ENCODE measurements at regions not wholly inside any gene's neighbourhood (a gene's known extent, or its start where the extent isn't known, plus 50 kb on each side); places are given as distances from the start of the nearest gene placed in this dataset.

- no peak for TF ChIP-seq CTCF (IDR thresholded peaks at IDR 0.05)
- TF ChIP-seq EP300 (IDR thresholded peaks at IDR 0.05; ENCODE audit: low read depth): no peak
- no peak for TF ChIP-seq POLR2AphosphoS5 (IDR thresholded peaks at IDR 0.05)
- TF ChIP-seq POLR2A (IDR thresholded peaks at IDR 0.05): no peak
- 87% methylated on average over 13 of the region's 14 CpGs; no CpG with 5 or more reads in 1 of the 2 donors for WGBS, 2 donors (ENCODE audit: low coverage in 1 of 2)
- no peak overlapping the region for H3K4me3 ChIP-seq
- no peak for DNase-seq
- H3K9me3 ChIP-seq: no peaks in the 10 kb centered on the region
- no peaks in the 10 kb centered on the region for H3K36me3 ChIP-seq
- H3K27me3 ChIP-seq: peaks cover 48% of the 10 kb centered on the region
- peaks cover 0 to 9% (median 2%) of the 10 kb centered on the region in 4 donors for H3K4me1 ChIP-seq
- in situ Hi-C loops (cut with MboI; ENCODE audit: low pct_ligation_motif_present in 1 of 4, low pct_unique_long_range_greater_than_20kb in 1 of 4, low sequenced_read_pairs in 3 of 4) (loop anchor here in 2 of 4 donors (5.0 to 10.0 kb wide), 2 partner anchors 262 to 275 kb away; no protein-coding TSS in a partner anchor), intact Hi-C loops (cut with DNase I; ENCODE audit: low total_unique reads) (no loop called here)
- no peak overlapping the region for H3K27ac ChIP-seq
These were observed 103.4 kb upstream of the FGF3 start for GRCh38 chr11:69922596-69923111.

- intact Hi-C loops (cut with DNase I; ENCODE audit: low total_unique reads) (no loop called here), in situ Hi-C loops (cut with MboI; ENCODE audit: low pct_ligation_motif_present in 1 of 4, low pct_unique_long_range_greater_than_20kb in 1 of 4, low sequenced_read_pairs in 3 of 4) (loop anchor here in 2 of 4 donors (5.0 to 10.0 kb wide), 2 partner anchors 262 to 274 kb away; no protein-coding TSS in a partner anchor)
- Histone ChIP-seq H3K36me3 (no peaks in the 10 kb centered on the region), H3K9me3 (no peaks in the 10 kb centered on the region), H3K27me3 (peaks cover 49% of the 10 kb centered on the region), H3K27ac (no peak overlapping the region), H3K4me3 (no peak overlapping the region), H3K4me1 (peaks cover 0 to 9% (median 2%) of the 10 kb centered on the region in 4 donors)
- TF ChIP-seq EP300 (IDR thresholded peaks at IDR 0.05; ENCODE audit: low read depth): no peak
- no peak for TF ChIP-seq POLR2A (IDR thresholded peaks at IDR 0.05)
- no peak for TF ChIP-seq POLR2AphosphoS5 (IDR thresholded peaks at IDR 0.05)
- TF ChIP-seq CTCF (IDR thresholded peaks at IDR 0.05): no peak
- 74 to 90% methylated on average over 2 to 7 of the region's 7 CpGs for WGBS, 2 donors (ENCODE audit: low coverage in 1 of 2)
- DNase-seq: no peak
These were observed 104.0 kb upstream of the FGF3 start for GRCh38 chr11:69923196-69923595.

- no peak for DNase-seq
- no peak overlapping the region for H3K4me3 ChIP-seq
- TF ChIP-seq POLR2A (IDR thresholded peaks at IDR 0.05) (no peak), POLR2AphosphoS5 (IDR thresholded peaks at IDR 0.05) (no peak), EP300 (IDR thresholded peaks at IDR 0.05; ENCODE audit: low read depth) (no peak), CTCF (IDR thresholded peaks at IDR 0.05) (no peak)
- H3K27ac ChIP-seq: no peak overlapping the region
- H3K9me3 ChIP-seq: no peaks in the 10 kb centered on the region
- in situ Hi-C loops (cut with MboI; ENCODE audit: low pct_ligation_motif_present in 1 of 4, low pct_unique_long_range_greater_than_20kb in 1 of 4, low sequenced_read_pairs in 3 of 4): loop anchor here in 2 of 4 donors (5.0 to 10.0 kb wide), 2 partner anchors 261 to 274 kb away; no protein-coding TSS in a partner anchor
- intact Hi-C loops (cut with DNase I; ENCODE audit: low total_unique reads): no loop called here
- no peaks in the 10 kb centered on the region for H3K36me3 ChIP-seq
- 82 to 83% methylated on average over 1 to 13 of the region's 13 CpGs for WGBS, 2 donors (ENCODE audit: low coverage in 1 of 2)
- peaks cover 46% of the 10 kb centered on the region for H3K27me3 ChIP-seq
- H3K4me1 ChIP-seq: peaks cover 0 to 5% (median under 1%) of the 10 kb centered on the region in 4 donors
These were observed 104.6 kb upstream of the FGF3 start for GRCh38 chr11:69923641-69924307.

GRCh38 chr11:69924308-69925161, 105.3 kb upstream of the FGF3 start:
- in situ Hi-C loops (cut with MboI; ENCODE audit: low pct_ligation_motif_present in 1 of 4, low pct_unique_long_range_greater_than_20kb in 1 of 4, low sequenced_read_pairs in 3 of 4) (loop anchor here in 2 of 4 donors (5.0 to 10.0 kb wide), 2 partner anchors 260 to 273 kb away; no protein-coding TSS in a partner anchor), intact Hi-C loops (cut with DNase I; ENCODE audit: low total_unique reads) (no loop called here)
- no peak for DNase-seq
- H3K4me1 ChIP-seq: no peaks in the 10 kb centered on the region
- 67 to 79% methylated on average over 1 to 2 of the region's 2 CpGs for WGBS, 2 donors (ENCODE audit: low coverage in 1 of 2)
- TF ChIP-seq POLR2A (IDR thresholded peaks at IDR 0.05): no peak
- TF ChIP-seq POLR2AphosphoS5 (IDR thresholded peaks at IDR 0.05): no peak
- TF ChIP-seq CTCF (IDR thresholded peaks at IDR 0.05): no peak
- peaks cover 46% of the 10 kb centered on the region for H3K27me3 ChIP-seq
- H3K27ac ChIP-seq: no peak overlapping the region
- H3K9me3 ChIP-seq: no peaks in the 10 kb centered on the region
- H3K4me3 ChIP-seq: no peak overlapping the region
- H3K36me3 ChIP-seq: no peaks in the 10 kb centered on the region
